Stomach (tissue), 4 donors: ENCODE measurements at regions not wholly inside any gene's neighbourhood (a gene's known extent, or its start where the extent isn't known, plus 50 kb on each side); places are given as distances from the start of the nearest gene placed in this dataset.

Source experiments
- CTCF ChIP-seq, 7 experiments: fragments of 450-650 bp in 4 of 7; fragments of 200-600 bp in 3 of 7; sonication (generic) in 3 of 7; IDR thresholded peaks; one replicate each; pipeline ENCODE4 v1.5.1; 2016 to 2019; ENCODE audit warnings: antibody characterized with exemption in 7 of 7, control low read depth in 2 of 7, mild to moderate bottlenecking in 1 of 7
- EP300 ChIP-seq: sonication (generic); formaldehyde crosslinking; IDR thresholded peaks from one replicate; pipeline ENCODE4 v1.6.1; 2017; ENCODE audit warnings: antibody characterized with exemption
- POLR2A ChIP-seq, 4 donors: fragments of 450-650 bp; IDR thresholded peaks; one replicate each; pipeline ENCODE4 v1.6.1; 2016; ENCODE audit warnings: antibody characterized with exemption in 4 of 4, control low read depth in 2 of 4, mild to moderate bottlenecking in 1 of 4, moderate library complexity in 1 of 4
- POLR2AphosphoS5 ChIP-seq, 3 donors: sonication (generic); formaldehyde crosslinking; IDR thresholded peaks; one replicate each; pipeline ENCODE4 v1.6.1; 2016; ENCODE audit warnings: antibody characterized with exemption in 3 of 3

GRCh38 chr5:34604119-34604675 is 51.9 kb upstream of the RAI14 start:
- TF ChIP-seq POLR2A (IDR thresholded peaks at IDR 0.05) (no peak), CTCF (IDR thresholded peaks at IDR 0.05) (no peak), EP300 (no peak), POLR2AphosphoS5 (IDR thresholded peaks at IDR 0.05) (no peak)
